Esophagus squamous epithelium (tissue), 5 donors: ENCODE measurements at regions not wholly inside any gene's neighbourhood (a gene's known extent, or its start where the extent isn't known, plus 50 kb on each side); places are given as distances from the start of the nearest gene placed in this dataset.

Experiments
- DNase-seq: peaks from one replicate; lab custom pipeline; 2025; lab: John Stamatoyannopoulos, UW
- H3K27ac ChIP-seq, 4 donors: fragments of 200-600 bp; sonication (generic); one replicate each; pipeline ENCODE4 v1.5.1; 2016 to 2019; ENCODE audit warnings: mild to moderate bottlenecking in 1 of 4
- H3K27me3 ChIP-seq, 4 donors: fragments of 200-600 bp; sonication (generic); 1 replicate in 3 of 4; 2 replicates in 1 of 4; pipeline versions ENCODE4 v1.5.1 to v1.6.0; 2017 to 2021; ENCODE audit warnings: antibody characterized with exemption in 1 of 4
- H3K36me3 ChIP-seq, 3 donors: fragments of 200-600 bp; sonication (generic); one replicate each; pipeline ENCODE4 v1.5.1; 2016 to 2019
- H3K4me1 ChIP-seq, 3 donors: fragments of 200-600 bp; sonication (generic); one replicate each; pipeline ENCODE4 v1.5.1; 2017 to 2019
- H3K4me3 ChIP-seq, 4 donors: fragments of 200-600 bp; sonication (generic); 1 replicate in 3 of 4; 2 replicates in 1 of 4; pipeline ENCODE4 v1.5.1; 2016 to 2019; ENCODE audit warnings: mild to moderate bottlenecking in 2 of 4, moderate library complexity in 1 of 4
- H3K9me3 ChIP-seq, 3 donors: fragments of 200-600 bp; sonication (generic); one replicate each; pipeline ENCODE4 v1.5.1; 2016 to 2019
- POLR2A ChIP-seq, 4 donors: fragments of 450-650 bp; IDR thresholded peaks; one replicate each; pipeline ENCODE4 v1.6.1; 2017; ENCODE audit warnings: antibody characterized with exemption in 4 of 4, mild to moderate bottlenecking in 4 of 4, moderate library complexity in 3 of 4
- WGBS, 2 donors: methylation state at CpG; one replicate each; pipeline ENCODE4 v1.1.5; 2018; 5-methylcytosine and 5-hydroxymethylcytosine counted together
- intact Hi-C: fragments of 100-400 bp; cut with DNase I; formaldehyde crosslinking; loops from one replicate; pipeline ENCODE4 v1.15.0; 2022
- TF ChIP-seq, protein P1 (sequence below), 6 experiments: fragments of 450-650 bp in 4 of 6; fragments of 200-600 bp in 2 of 6; sonication (generic) in 2 of 6; IDR thresholded peaks; one replicate each; pipeline ENCODE4 v1.5.1; 2016 to 2019; ENCODE audit warnings: antibody characterized with exemption in 6 of 6, mild to moderate bottlenecking in 4 of 6, moderate library complexity in 4 of 6
- donor health status: DM: yes; HTN: yes; CAD: no.

DNA sequence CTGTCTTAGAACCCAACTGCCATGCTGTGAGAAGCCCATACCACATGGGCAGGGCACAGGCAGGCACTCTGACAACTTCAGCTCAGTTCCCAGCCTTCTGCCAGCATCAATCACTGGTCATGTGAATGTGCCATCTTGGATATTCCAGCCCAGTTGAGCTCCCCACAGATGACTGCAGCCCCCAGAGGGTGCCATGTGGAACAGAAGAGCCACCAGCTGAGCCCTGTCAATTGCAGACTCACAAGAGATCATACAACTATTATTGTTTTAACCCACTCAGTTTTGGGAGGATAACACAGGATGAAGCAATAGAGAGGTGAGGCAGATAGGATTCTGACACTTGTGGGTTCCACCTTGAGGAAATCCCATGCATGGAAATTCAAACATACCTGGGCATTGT is 78.4 kb upstream of the ZBTB40 start:
- no peaks in the 10 kb centered on the region for H3K36me3 ChIP-seq
- H3K27me3 ChIP-seq, result peaks cover 0 to 32% (median 0%) of the 10 kb centered on the region in 4 donors
- intact Hi-C loops, result no loop called here
- no peak for TF ChIP-seq POLR2A (IDR thresholded peaks at IDR 0.05)
- TF ChIP-seq, protein P1, sequence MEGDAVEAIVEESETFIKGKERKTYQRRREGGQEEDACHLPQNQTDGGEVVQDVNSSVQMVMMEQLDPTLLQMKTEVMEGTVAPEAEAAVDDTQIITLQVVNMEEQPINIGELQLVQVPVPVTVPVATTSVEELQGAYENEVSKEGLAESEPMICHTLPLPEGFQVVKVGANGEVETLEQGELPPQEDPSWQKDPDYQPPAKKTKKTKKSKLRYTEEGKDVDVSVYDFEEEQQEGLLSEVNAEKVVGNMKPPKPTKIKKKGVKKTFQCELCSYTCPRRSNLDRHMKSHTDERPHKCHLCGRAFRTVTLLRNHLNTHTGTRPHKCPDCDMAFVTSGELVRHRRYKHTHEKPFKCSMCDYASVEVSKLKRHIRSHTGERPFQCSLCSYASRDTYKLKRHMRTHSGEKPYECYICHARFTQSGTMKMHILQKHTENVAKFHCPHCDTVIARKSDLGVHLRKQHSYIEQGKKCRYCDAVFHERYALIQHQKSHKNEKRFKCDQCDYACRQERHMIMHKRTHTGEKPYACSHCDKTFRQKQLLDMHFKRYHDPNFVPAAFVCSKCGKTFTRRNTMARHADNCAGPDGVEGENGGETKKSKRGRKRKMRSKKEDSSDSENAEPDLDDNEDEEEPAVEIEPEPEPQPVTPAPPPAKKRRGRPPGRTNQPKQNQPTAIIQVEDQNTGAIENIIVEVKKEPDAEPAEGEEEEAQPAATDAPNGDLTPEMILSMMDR (IDR thresholded peaks at IDR 0.05), result no peak
- no peak for DNase-seq
- H3K9me3 ChIP-seq, result peaks cover 0 to 8% (median 0%) of the 10 kb centered on the region in 3 donors
- no peaks in the 10 kb centered on the region for H3K4me1 ChIP-seq
- H3K27ac ChIP-seq, result no peak overlapping the region
- H3K4me3 ChIP-seq, result no peak overlapping the region

DNA sequence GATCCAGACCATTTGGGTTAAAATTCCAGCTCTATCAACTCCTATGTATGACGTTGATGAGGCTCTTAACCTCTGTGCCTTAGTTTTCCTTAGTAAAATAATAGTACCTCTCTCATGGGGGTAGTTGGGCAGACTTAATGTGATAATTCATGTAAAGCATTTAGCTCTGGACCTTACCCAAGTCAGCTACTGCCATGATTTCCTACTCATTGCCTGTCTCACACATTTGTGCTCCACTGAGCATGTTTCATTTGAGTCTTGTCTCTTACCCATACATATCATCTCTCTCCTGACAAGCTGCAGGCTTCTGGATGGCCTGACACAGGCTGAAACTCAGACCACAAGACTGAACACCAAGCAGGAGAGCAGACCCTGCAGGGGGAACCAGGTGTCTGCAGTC is 77.7 kb upstream of the ZBTB40 start:
- no peak for TF ChIP-seq POLR2A (IDR thresholded peaks at IDR 0.05)
- TF ChIP-seq, protein P1 (IDR thresholded peaks at IDR 0.05), result no peak
- Histone ChIP-seq H3K36me3 (no peaks in the 10 kb centered on the region), H3K4me3 (no peak overlapping the region), H3K27ac (no peak overlapping the region), H3K9me3 (peaks cover 0 to 8% (median 0%) of the 10 kb centered on the region in 3 donors), H3K4me1 (no peaks in the 10 kb centered on the region), H3K27me3 (peaks cover 0 to 30% (median 0%) of the 10 kb centered on the region in 4 donors)
- no peak for DNase-seq
- intact Hi-C loops, result no loop called here
- WGBS, 2 donors, result 50 to 75% methylated on average over 1 of the region's 1 CpG

DNA sequence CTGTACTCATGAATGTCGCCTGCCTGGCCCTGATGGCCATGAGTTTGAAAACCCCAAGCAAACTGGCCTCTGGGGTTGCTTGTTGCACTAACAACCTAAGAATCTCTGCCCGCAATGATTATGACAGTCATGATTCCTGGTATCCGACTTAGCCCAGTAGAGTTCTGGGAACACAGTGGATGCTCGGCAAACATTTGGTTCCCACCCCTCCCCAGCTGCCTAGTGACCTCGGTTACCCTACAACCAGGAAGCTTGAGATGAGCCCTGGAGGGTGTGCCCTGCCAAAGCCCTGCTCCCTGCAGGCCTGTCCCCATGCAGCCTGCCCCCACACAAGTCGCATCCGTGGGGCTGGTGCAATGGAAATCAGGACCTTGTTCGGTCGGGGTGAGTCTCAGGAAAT is 76.0 kb upstream of the ZBTB40 start:
- Histone ChIP-seq H3K4me1 (no peaks in the 10 kb centered on the region), H3K27ac (no peak overlapping the region), H3K36me3 (no peaks in the 10 kb centered on the region), H3K27me3 (peaks cover 0 to 34% (median 0%) of the 10 kb centered on the region in 4 donors), H3K9me3 (peaks cover 0 to 8% (median 0%) of the 10 kb centered on the region in 3 donors), H3K4me3 (no peak overlapping the region)
- DNase-seq, result no peak
- intact Hi-C loops, result no loop called here
- WGBS, 2 donors, result 81 to 82% methylated on average over 4 to 6 of the region's 9 CpGs
- TF ChIP-seq, protein P1 (IDR thresholded peaks at IDR 0.05), result no peak
- TF ChIP-seq POLR2A (IDR thresholded peaks at IDR 0.05), result no peak

DNA sequence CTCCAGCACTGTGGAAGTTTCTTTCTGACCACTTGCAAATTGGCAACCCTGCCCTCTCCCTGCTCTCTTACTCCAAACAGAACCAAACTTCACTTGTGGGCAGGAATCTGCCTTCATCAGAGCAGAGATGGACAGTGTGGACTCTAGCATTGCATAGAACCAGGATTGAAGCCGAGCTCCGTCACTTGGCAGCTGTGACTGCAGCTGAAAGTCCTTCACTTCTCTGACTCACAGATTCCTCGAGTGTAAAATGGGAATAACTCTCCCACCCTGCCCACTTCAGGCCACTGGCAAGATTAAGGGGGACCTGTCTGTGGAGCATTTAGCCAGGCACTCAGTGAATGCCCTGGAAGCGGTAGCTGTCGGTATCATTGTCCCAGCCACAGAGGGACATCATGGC is 75.7 kb upstream of the ZBTB40 start:
- WGBS, 2 donors, result 73 to 100% methylated on average over 2 to 4 of the region's 5 CpGs

DNA sequence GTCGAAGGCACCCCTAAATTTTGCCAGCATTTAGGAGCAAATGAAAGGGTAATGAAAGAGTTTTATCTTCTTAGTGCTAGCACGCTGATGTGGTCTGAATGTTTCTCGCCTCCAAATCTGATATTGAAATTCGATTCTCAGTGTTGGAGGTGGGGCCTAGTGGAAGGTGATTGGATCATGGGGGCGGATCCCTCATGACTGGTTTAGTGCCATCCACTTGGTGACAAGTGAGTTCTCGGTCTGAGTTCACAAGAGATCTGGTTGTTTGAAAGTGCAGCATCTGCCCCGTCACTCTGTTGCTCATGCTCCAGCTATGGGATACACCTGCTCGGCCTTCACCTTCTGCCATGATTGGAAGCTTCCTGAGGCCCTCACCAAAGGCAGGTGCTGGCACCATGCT is 75.1 kb upstream of the ZBTB40 start:
- intact Hi-C loops, result no loop called here
- TF ChIP-seq, protein P1 (IDR thresholded peaks at IDR 0.05), result no peak
- no peak for TF ChIP-seq POLR2A (IDR thresholded peaks at IDR 0.05)
- Histone ChIP-seq H3K9me3 (peaks cover 0 to 8% (median 0%) of the 10 kb centered on the region in 3 donors), H3K27me3 (peaks cover 0 to 31% (median 0%) of the 10 kb centered on the region in 4 donors), H3K27ac (no peak overlapping the region), H3K4me1 (no peaks in the 10 kb centered on the region), H3K36me3 (no peaks in the 10 kb centered on the region), H3K4me3 (no peak overlapping the region)
- no peak for DNase-seq
- whole genome bisulfite sequencing, 2 donors, result 76 to 85% methylated on average over 8 of the region's 8 CpGs

More for the DNA sequence above, 75.7 kb upstream of the ZBTB40 start:
- no peak overlapping the region for H3K4me3 ChIP-seq
- no peak for DNase-seq
- no peaks in the 10 kb centered on the region for H3K36me3 ChIP-seq
- intact Hi-C loops, result no loop called here
- TF ChIP-seq, protein P1 (IDR thresholded peaks at IDR 0.05), result no peak
- TF ChIP-seq POLR2A (IDR thresholded peaks at IDR 0.05), result no peak
- H3K9me3 ChIP-seq, result peaks cover 0 to 8% (median 0%) of the 10 kb centered on the region in 3 donors
- no peaks in the 10 kb centered on the region for H3K4me1 ChIP-seq
- peaks cover 0 to 34% (median 0%) of the 10 kb centered on the region in 4 donors for H3K27me3 ChIP-seq
- no peak overlapping the region for H3K27ac ChIP-seq
